Natural killer cell (primary cell): ENCODE measurements at regions not wholly inside any gene's neighbourhood (a gene's known extent, or its start where the extent isn't known, plus 50 kb on each side); places are given as distances from the start of the nearest gene placed in this dataset.

ENCODE experiments used
- ATAC-seq, 3 donors: fragments of 150-1000 bp in 2 of 3; fragments of 200-7000 bp in 1 of 3; cut with Tn5 transposase; 1 replicate in 1 of 3; 2 replicates in 2 of 3; pipeline ENCODE4 v1.10.0; 2021; ENCODE audit warnings: mild to moderate bottlenecking in 2 of 3, moderate library complexity in 2 of 3
- DNase-seq, 2 donors: peaks; one replicate each; pipeline versions ENCODE4 v3.0.0 to v3.0.0-alpha.2; 2013 to 2021; ENCODE audit warnings: mixed read lengths in 1 of 2
- H3K27ac ChIP-seq: one replicate; pipeline ENCODE4 v1.5.1; 2013; ENCODE audit warnings: mild to moderate bottlenecking, low read length
- H3K27me3 ChIP-seq: one replicate; pipeline ENCODE4 v1.6.1; 2013; ENCODE audit warnings: low read length; ENCODE audit not compliant: control insufficient read depth, insufficient read depth
- H3K36me3 ChIP-seq: one replicate; pipeline ENCODE4 v1.6.1; 2013; ENCODE audit warnings: low read length; ENCODE audit not compliant: control insufficient read depth, insufficient read depth
- H3K4me1 ChIP-seq: one replicate; pipeline ENCODE4 v1.6.1; 2013; ENCODE audit warnings: low read length; ENCODE audit not compliant: control insufficient read depth, insufficient read depth
- H3K4me3 ChIP-seq: one replicate; pipeline ENCODE4 v1.5.1; 2013; ENCODE audit warnings: low read length
- H3K9me3 ChIP-seq: one replicate; pipeline ENCODE4 v1.6.1; 2013; ENCODE audit warnings: low read length; ENCODE audit not compliant: control insufficient read depth, insufficient read depth
- H3K27ac Mint-ChIP-seq, 2 donors: one replicate each; pipeline ENCODE4 v1.8.0; 2022; ENCODE audit warnings: mild to moderate bottlenecking in 2 of 2, mixed read lengths in 2 of 2, moderate library complexity in 1 of 2
- H3K27me3 Mint-ChIP-seq, 2 donors: one replicate each; pipeline ENCODE4 v1.8.0; 2022; ENCODE audit warnings: low read depth in 2 of 2, mixed read lengths in 2 of 2
- H3K36me3 Mint-ChIP-seq: one replicate; pipeline ENCODE4 v1.8.0; 2022; ENCODE audit warnings: mixed read lengths
- H3K4me1 Mint-ChIP-seq, 2 donors: one replicate each; pipeline ENCODE4 v1.8.0; 2022; ENCODE audit warnings: mixed read lengths in 2 of 2
- H3K4me3 Mint-ChIP-seq: one replicate; pipeline ENCODE4 v1.8.0; 2022; ENCODE audit warnings: mild to moderate bottlenecking, moderate library complexity, mixed read lengths
- H3K9me3 Mint-ChIP-seq, 2 donors: one replicate each; pipeline ENCODE4 v1.8.0; 2022; ENCODE audit warnings: mixed read lengths in 2 of 2
- whole genome bisulfite sequencing: methylation state at CpG from one replicate; pipeline ENCODE4 v1.1.7; 2013; ENCODE audit warnings: missing lambda C conversion rate; ENCODE audit not compliant: insufficient coverage; 5-methylcytosine and 5-hydroxymethylcytosine counted together
- intact Hi-C: fragments of 100-400 bp; cut with micrococcal nuclease; formaldehyde crosslinking; loops from one replicate; pipeline ENCODE4 v1.14.2; 2022
- TF ChIP-seq, protein P1 (sequence below): fragments of 200-600 bp; IDR thresholded peaks from one replicate; pipeline ENCODE4 v1.8.0; 2022; ENCODE audit warnings: antibody characterized with exemption

DNA sequence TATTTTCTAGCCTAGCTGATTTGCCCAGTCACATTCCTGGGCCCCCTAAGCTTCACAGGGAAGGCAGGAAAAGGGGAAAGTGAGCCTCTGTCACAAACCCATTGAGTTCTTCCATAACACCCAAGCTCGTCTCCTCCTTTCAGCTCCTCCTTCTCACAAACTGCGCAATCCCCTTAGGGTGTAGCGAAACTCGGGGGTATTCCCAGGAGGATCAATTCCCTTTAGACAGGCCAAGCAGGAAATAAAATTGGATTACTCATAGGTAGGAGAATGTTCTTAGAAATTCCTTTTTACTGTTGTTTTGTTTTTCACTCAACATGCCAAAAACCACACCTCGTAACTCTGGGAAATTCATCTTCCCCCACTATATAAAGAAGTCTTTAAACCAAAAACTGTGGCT lies 139.3 kb downstream of the IRS2 start:
- TF ChIP-seq, protein P1, sequence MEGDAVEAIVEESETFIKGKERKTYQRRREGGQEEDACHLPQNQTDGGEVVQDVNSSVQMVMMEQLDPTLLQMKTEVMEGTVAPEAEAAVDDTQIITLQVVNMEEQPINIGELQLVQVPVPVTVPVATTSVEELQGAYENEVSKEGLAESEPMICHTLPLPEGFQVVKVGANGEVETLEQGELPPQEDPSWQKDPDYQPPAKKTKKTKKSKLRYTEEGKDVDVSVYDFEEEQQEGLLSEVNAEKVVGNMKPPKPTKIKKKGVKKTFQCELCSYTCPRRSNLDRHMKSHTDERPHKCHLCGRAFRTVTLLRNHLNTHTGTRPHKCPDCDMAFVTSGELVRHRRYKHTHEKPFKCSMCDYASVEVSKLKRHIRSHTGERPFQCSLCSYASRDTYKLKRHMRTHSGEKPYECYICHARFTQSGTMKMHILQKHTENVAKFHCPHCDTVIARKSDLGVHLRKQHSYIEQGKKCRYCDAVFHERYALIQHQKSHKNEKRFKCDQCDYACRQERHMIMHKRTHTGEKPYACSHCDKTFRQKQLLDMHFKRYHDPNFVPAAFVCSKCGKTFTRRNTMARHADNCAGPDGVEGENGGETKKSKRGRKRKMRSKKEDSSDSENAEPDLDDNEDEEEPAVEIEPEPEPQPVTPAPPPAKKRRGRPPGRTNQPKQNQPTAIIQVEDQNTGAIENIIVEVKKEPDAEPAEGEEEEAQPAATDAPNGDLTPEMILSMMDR, result no peak
- Histone ChIP-seq H3K9me3 (no peaks in the 10 kb centered on the region), H3K4me1 (peaks cover 6% of the 10 kb centered on the region), H3K27ac (no peak overlapping the region), H3K4me3 (no peak overlapping the region), H3K27me3 (no peaks in the 10 kb centered on the region), H3K36me3 (no peaks in the 10 kb centered on the region)
- no peak overlapping the region for H3K4me3 Mint-ChIP-seq
- DNase-seq (no peak), ATAC-seq (no peak)
- no peaks in the 10 kb centered on the region for H3K9me3 Mint-ChIP-seq
- no peak overlapping the region for H3K27ac Mint-ChIP-seq
- intact Hi-C loops, result no loop called here
- H3K4me1 Mint-ChIP-seq, result peaks cover 8 to 10% of the 10 kb centered on the region in 2 donors
- H3K27me3 Mint-ChIP-seq, result peaks cover 3 to 11% of the 10 kb centered on the region in 2 donors
- H3K36me3 Mint-ChIP-seq, result no peaks in the 10 kb centered on the region
- WGBS, result 100% methylated on average over 2 of the region's 5 CpGs

DNA sequence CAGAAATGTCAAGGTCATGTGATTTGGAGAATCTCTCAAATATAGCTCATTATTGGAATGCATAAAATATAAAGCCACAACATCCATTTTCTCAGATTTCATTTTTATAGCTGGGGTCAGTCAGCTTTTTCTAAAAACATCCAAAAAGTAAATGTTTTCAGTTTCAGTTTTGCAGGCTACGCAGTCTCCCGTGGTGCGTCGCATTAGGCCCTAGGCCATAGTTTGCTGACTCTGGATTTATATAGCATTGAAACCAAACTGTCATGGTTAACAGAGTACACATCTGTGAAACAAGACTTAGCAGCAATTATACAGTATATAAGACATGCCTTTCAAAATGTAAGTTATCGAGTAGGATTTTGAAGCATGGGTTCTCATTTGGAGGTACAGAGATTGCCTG lies 140.0 kb downstream of the IRS2 start:
- Mint-ChIP-seq H3K4me1 (peaks cover 8 to 10% of the 10 kb centered on the region in 2 donors), H3K4me3 (peak overlapping the region; percentile 25), H3K36me3 (peaks cover 2% of the 10 kb centered on the region), H3K9me3 (no peaks in the 10 kb centered on the region), H3K27ac (peak overlapping the region in 1 of 2 donors; percentile 23), H3K27me3 (peaks cover 3 to 5% of the 10 kb centered on the region in 2 donors)
- intact Hi-C loops, result no loop called here
- Histone ChIP-seq H3K27ac (no peak overlapping the region), H3K27me3 (no peaks in the 10 kb centered on the region), H3K36me3 (no peaks in the 10 kb centered on the region), H3K9me3 (no peaks in the 10 kb centered on the region), H3K4me3 (no peak overlapping the region), H3K4me1 (peaks cover 6% of the 10 kb centered on the region)
- ATAC-seq (no peak), DNase-seq (no peak)
- TF ChIP-seq, protein P1, result no peak
- 73% methylated on average over 5 of the region's 5 CpGs for WGBS

DNA sequence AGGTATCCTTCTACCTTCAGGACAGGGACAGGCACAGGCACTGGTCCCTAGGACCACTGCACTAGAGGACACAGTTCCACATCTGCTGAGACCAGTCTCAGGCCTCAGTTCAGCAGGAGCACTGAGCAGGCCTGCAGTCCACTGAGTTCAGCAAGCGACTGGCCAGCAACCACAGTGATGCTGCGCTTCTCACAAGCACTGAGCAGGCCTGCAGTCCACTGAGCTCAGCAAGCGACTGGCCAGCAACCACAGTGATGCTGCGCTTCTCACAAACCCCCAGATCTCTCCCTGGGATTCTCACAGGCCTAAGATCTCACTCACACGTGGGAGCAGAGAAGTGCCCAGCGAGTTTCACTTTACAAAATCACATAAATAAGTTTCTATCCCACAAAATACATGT lies 140.6 kb downstream of the IRS2 start:
- intact Hi-C loops, result no loop called here
- H3K9me3 ChIP-seq, result peaks cover 4% of the 10 kb centered on the region
- Mint-ChIP-seq H3K9me3 (peaks cover 2 to 3% of the 10 kb centered on the region in 2 donors), H3K4me3 (peak overlapping the region; percentile 25), H3K36me3 (peaks cover 8% of the 10 kb centered on the region), H3K4me1 (peaks cover 8 to 10% of the 10 kb centered on the region in 2 donors), H3K27ac (peak overlapping the region in 1 of 2 donors; percentile 23), H3K27me3 (peaks cover 0 to 3% of the 10 kb centered on the region in 2 donors)
- H3K27me3 ChIP-seq, result no peaks in the 10 kb centered on the region
- DNase-seq, result no peak
- H3K36me3 ChIP-seq, result no peaks in the 10 kb centered on the region
- TF ChIP-seq, protein P1, result no peak
- H3K4me3 ChIP-seq, result no peak overlapping the region
- 61% methylated on average over 6 of the region's 6 CpGs for WGBS
- no peak overlapping the region for H3K27ac ChIP-seq
- peak in 1 of 3 donors; percentile 76 for ATAC-seq
- H3K4me1 ChIP-seq, result peaks cover 6% of the 10 kb centered on the region

DNA sequence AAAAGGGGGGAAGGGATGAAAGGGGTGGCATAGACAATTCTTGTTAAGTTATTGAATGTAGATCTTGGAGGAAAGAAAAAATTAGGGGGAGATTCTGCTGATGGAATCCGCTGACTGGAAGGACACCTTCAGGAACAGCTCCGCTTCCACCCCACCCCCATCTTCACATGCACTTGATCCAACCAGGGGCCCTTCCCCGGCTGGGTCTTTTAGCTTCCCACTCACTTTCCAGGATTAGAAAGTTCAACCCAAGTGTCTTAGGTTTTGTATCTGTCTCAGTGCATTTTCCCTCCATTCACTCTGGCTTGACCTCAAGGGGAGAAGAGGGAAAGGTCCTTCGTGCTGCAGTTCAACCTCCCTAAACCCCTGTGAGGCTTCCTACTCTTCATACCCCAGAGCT lies 141.4 kb downstream of the IRS2 start:
- Histone ChIP-seq H3K27ac (no peak overlapping the region), H3K9me3 (peaks cover 9% of the 10 kb centered on the region), H3K36me3 (no peaks in the 10 kb centered on the region), H3K4me1 (peaks cover 6% of the 10 kb centered on the region), H3K4me3 (no peak overlapping the region), H3K27me3 (no peaks in the 10 kb centered on the region)
- TF ChIP-seq, protein P1, result no peak
- Mint-ChIP-seq H3K27ac (no peak overlapping the region), H3K9me3 (peaks cover 2 to 4% of the 10 kb centered on the region in 2 donors), H3K4me3 (no peak overlapping the region), H3K36me3 (peaks cover 9% of the 10 kb centered on the region), H3K27me3 (peaks cover 0 to 3% of the 10 kb centered on the region in 2 donors), H3K4me1 (peaks cover 8 to 10% of the 10 kb centered on the region in 2 donors)
- no peak for DNase-seq
- intact Hi-C loops, result no loop called here
- ATAC-seq, result no peak
- WGBS, result 100% methylated on average over 1 of the region's 4 CpGs
